Stimulated activated CD4-positive, alpha-beta T cell treated with anti-CD3 and anti-CD28 coated beads, Interleukin-15, amount 100 ng/mL, for 24 hours (primary cell): ENCODE measurements at regions not wholly inside any gene's neighbourhood (a gene's known extent, or its start where the extent isn't known, plus 50 kb on each side); places are given as distances from the start of the nearest gene placed in this dataset.

Source experiments
- DNase-seq: peaks from one replicate; pipeline ENCODE4 v3.0.0-alpha.2; 2020

DNA sequence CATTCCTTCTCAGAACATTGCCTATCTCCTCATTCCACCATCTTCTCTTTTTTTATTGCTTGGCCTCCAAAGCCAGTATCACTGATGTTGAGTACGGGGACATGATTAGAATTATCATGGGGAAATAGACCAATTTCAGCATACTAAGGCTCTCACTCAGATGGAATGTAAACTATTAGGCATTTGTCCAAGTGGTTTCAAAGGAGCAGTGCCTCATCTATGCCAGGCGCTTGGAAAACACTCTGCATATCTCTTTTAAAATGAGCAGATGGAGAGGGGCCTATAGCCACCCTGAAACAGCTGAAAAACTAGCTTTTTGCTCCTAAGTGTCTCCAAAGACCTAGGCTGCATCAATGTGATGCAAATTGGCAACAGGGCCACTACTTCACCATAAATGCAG is 150.8 kb upstream of the DIPK2B start:
- no peak for DNase-seq

DNA sequence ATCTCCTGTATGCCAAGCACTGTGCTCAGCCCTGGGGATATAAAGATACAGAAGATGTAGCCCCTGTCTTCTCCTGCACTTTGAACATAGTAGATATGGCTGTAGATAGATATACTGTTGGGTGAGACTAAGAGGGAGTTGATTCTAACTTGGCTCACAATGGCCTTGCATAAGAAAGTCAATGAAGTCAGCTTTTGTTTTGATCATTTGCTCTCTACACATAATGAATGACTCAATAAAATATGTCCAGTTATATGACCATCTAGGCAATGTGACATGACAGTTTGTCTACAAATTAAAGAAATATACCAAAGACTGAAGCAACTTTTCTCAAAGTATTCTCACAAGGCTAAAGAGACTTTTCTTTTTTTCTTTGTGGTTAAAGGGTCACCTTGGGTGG is 147.6 kb upstream of the DIPK2B start:
- DNase-seq = no peak

DNA sequence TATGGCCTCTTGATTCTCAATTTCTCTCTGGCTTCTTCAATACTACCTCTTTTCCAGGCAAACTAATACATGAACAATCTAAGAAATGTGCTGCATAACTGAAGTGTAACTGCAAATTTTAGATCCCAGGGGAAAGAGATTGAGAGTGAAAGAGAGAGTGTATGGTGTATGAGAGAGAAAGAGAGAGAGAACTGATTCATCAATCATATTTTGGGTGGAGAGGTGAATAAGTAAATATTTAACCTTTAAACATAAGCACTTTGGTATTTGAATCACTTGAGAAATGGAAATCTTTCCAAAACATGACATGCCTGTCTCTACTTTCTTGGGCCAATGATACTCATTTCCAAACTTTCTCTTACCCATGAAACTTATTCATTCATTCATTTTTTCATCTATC is 147.2 kb upstream of the DIPK2B start:
- no peak for DNase-seq

DNA sequence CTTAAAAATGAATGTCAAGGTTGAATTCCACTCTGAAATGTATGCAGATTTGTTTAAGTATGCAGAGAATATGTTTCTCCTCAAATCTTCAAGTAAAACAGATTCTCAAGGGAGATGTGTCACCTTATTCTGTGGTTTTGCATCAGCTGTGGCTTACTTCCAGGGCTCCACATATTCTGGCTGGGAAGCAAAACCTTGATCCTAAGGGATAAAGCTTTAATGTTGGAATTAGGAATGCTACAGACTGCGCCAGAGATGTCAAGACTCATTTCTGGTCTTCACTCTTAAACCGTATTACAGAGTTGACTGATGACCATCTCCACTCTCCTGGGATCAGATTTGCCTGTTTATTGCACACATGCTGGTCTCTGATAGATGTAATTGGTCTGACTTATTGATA is 143.9 kb upstream of the DIPK2B start:
- no peak for DNase-seq

DNA sequence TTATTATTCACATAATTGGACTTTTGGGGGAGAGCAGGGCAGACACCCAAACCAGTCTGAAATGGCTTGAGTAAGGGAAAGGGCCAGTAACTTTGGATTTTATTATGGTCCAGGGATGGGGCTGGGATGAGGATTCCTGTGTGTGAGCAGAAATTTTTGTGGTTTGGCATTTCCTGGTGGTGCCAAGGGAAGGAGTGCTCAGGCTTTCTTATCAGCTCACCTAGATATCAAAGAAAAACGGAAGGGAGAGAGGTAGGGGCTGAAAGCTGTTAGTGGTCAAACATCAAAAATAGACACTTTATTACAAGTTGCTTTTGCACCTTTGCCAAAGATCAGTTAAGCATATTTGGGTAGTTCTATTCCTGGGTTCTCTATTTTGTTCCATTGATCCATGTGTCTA is 128.5 kb upstream of the DIPK2B start:
- no peak for DNase-seq

DNA sequence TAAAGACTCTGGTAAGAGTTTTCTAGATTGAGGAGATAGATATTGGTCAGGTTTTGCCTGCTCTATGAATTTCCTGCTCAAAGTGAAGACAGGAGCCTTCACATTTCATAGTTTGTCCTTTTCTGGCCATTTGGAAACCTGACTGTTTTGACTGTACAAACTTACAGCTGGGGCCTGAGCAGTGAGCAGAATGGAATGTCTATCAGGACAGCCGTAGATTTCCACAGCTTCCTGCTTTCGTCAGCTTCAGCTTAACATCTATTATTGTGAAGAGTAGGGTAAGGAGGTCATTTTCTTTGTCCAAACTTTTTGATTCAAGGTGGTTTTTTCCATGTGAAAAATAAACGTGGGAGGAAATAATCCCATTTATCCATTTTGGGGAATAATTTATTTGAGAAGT is 124.3 kb upstream of the DIPK2B start:
- DNase-seq = no peak

DNA sequence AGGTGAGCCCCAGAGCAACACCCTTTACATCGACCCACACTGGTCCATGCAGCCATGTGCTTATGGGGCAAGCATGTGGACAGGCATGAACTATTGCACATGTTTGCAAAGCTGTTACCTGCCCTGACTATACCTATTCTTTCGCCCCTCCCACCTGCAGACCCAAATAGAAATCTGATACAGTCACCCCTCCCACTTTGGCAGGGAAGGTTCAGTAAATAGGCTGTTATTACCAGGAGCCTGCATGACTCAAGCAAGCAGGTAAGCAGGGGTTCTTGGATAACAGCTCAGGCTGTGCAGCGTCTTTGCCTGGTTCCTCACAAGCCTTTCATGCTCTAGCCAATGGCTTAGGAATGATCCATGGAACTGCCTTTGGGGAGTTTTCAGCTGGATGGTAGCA is 122.7 kb upstream of the DIPK2B start:
- no peak for DNase-seq

DNA sequence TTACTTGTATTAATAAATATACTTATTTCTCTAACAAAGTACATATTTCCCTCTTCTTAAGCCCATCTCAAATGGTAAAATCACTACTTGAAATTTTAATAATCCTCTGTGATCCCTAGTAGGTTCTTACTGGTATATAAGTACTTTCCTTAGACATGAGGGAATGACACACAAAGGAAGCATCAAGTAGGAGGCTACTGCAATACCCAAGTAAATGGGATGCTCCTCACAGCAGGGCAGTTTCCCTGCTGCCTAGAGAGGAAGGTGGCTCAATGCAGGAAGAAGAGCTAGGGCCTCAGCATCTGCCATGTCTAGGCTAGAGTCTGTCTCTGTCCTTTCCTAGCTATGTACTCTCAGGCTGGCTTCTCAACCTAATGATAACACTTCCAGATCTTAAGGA is 122.1 kb upstream of the DIPK2B start:
- no peak for DNase-seq

DNA sequence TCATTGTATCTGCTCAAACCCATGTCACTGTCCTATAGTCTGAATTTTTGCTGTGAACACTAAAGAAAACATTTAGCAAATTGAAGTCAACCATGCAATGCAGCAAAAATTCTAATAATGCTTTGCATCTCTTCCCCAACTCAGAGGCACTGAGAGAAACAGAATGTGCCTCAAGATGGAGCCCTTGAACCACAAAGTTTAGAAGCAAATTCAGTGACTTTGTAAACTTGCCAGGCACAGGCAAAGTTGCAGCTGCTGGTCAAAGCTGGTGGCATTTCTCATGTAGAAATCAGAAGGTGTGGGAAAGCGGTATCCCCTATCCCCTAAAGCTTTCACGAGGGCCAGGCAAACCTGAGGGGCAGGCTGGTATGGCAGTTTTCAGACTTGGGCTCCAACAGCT is 121.7 kb upstream of the DIPK2B start:
- peak; percentile 1 for DNase-seq

DNA sequence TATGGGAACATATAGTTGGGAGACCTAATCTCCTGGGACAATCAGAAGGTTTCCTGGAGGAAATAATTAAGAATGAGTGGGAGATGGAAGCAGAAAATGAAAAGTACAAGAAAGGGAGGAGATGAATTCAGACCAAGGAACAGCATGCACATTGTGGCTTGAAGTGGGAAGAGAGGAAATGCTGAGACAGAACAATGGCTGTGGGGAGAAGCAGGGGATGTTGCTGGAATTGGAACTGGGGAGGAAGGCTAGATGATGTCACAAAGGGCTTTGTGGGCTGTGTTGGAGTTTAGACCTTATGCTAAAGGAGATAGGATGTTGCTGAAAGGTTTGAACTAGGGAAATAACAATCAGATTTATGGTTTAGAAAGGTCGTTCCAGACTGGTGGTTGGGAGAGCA is 119.5 kb upstream of the DIPK2B start:
- DNase-seq = no peak

DNA sequence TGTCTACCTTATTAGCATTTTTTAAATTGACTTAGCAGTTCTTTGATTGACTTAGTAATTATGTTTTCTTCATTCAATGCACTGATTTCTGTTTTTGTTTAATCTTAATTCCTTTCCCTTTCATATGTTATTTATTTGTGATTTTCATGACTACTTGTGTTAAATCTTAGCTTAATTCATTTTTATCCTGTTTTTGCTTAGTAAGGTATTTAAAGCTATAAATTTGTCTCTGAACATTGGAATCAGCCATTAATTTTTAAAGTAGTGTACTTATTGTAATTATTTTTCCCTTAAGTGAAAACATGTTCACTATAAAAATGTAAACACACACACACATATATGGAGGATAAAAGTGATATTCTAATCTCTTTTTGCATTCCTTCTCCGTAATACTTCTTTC is 109.1 kb upstream of the DIPK2B start:
- no peak for DNase-seq

DNA sequence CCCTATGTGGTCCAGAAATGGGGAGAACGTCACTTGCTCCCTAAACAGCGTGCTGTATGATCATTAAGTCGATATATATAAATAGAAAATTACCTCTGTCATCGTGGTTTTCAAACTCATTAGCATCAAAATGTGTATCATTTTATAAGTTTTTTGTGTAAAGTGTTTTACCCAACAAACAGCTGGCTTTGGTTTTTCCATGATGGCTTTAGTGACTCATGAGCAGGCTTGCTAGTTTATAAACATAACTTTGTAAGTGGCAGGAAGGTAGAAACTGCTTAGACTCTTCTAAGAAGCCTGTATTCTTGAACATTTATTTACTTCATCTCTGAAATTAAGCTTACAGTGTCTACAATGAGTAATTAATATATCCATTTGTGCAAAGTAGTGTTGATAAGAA is 108.4 kb upstream of the DIPK2B start:
- no peak for DNase-seq

DNA sequence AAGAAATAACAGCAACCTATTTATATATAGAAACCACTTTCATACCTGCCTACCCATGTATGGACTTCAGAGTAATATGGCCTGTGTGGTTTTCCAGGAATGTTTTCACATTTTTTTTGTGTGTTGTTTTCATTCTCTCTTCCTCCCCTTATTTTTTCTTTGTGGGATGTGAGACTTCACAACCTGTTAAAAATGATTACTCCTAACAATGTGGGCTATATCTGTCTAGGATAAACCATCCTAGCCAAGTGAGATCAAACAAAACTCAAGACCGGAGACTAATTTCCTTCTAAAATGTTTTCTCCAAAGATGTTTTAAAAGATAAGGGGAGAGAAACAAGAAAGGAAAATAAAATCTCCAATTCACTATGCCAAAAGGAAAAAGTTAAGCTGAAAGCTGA is 106.1 kb upstream of the DIPK2B start:
- DNase-seq = no peak

DNA sequence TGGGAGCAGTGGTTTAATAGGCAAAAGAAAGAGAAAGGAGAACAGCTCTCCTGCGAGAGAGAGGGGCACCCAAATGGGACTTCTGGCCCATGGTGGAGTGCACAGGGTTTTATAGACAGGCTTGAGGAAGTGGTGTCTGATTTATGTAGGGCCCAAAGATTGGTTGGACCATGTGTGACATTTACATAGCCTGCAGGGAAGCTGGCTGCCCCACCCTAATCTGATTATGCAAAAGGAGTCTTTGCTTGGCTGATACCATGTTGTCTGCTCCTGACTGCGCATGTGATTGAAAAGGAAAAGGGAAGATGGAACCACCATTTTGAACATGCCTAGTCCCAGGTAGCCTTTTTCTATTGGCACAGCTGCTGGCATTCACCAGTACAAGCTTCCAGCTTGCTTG is 100.0 kb upstream of the DIPK2B start:
- no peak for DNase-seq

DNA sequence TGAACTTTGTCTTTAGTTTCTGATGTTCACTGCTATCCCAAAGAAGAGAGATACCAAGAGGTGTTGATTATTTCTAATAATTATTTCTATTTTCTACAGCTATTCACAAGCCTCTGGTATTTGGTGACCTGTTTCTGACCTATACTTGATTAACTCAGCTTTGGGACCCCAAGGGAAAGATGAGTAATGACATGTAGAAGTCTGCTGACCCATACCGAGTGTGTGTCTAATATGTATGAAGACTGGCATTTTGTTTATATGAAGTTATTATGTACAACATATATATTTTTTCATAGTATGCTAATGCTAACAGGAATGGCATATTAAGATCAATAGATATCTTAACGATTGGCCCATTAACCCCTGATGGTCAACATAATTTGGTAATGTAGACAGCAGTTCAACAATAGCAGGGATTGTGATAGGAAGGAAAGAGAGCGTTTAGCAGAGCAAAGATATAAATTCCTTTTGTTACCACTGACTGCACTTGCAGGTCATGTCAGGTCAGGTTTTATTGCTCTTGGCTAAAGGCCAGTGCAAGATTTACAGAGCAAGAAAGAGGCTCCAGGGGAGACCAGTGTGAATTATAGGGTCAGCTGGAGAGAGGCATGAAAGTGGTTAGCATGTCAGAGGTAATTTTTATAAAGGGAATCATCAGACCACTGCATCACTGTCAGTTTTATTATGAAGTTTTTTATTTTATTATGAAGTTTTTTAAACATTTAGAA is 94.7 kb upstream of the DIPK2B start:
- DNase-seq = no peak

DNA sequence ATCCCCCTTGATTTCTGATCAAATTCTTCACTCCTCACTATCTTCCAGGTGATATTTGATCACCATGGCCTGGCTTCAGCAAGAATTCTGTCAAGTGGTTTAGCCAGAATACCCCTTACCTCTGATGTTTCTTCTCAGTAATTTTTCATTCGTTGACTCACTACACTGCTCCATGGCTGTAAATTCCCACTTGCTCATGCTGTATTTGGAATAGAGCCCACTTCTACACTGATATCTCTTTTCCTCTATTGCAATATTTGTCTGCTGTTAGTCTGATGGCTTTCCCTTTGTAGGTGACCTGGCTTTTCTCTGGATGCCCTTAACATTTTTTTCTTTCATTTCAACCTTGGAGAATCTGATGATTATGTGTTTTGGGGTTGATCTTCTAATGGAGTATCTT is 73.9 kb upstream of the DIPK2B start:
- no peak for DNase-seq

DNA sequence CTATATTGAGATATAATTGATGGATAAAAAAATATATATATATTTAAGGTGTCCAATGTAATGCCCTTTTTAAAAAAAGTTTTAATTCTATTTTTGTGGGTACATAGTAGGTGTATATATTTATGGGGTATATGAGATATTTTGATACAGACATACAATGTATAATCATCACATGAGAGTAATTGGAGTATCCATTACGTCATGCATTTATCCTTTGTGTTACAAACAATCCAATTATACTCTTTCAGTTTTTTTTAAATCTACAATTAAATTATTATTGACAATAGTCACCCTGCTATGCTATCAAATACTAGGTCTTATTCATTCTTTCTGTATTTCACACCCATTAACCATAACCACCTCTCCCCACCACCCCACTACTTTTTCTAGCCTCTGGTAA is 66.3 kb upstream of the DIPK2B start:
- no peak for DNase-seq

DNA sequence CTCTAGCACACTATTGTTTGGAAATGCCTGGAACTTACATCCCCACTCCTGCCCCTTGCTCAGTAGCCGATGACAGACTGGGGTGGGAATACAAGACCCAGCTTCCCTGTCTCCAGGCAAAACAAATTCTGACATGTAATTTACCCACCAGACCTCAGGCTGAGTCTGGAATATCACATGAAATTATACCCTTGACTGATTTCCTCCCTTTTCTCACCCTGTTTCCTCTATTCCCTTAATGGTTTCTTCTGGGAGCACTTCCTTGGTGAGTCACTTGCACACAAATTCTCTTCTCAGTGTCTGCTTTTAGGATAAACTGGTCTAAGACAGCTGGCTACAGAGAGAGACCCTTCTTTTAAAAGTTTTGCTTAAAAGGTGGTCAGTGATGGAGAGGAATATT is 65.8 kb upstream of the DIPK2B start:
- no peak for DNase-seq

DNA sequence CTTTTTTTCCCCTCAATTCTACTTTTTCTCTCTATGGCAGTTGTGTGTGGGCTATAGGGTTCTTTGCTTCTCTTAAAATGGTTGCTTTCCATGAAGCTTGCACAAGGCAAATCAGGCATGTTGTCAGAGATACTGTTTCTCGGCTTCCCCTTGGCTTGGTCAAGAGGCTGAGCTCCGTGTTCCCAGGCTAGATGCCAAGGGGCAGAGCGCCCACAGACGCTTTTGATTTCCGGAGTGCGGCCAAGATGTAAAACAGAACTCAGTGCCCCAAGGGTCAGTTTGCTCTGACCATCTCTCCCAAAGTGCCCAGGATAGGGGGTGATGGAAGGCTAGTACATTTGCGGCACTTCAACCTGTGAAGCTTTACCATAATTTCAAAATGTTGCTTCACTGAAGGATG is 64.2 kb upstream of the DIPK2B start:
- no peak for DNase-seq

DNA sequence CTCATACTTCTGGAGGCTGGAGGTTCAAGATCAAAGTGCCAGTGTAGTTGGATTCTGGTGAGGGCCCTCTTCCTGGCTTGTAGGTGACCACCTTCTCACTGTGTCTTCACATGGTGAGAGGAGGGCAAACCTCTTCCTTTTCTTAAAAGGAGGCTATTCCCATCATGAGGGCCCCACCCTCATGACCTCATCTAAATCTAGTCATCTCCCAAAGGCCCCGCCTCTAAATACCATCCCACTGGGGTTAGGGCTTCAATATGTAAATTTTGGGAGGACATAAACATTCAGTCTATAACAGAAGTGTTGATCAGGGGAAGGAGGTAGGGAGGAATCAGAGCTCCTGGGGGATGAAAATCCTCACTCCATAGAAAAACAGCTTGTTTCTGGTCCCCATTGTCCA is 60.8 kb upstream of the DIPK2B start:
- no peak for DNase-seq

DNA sequence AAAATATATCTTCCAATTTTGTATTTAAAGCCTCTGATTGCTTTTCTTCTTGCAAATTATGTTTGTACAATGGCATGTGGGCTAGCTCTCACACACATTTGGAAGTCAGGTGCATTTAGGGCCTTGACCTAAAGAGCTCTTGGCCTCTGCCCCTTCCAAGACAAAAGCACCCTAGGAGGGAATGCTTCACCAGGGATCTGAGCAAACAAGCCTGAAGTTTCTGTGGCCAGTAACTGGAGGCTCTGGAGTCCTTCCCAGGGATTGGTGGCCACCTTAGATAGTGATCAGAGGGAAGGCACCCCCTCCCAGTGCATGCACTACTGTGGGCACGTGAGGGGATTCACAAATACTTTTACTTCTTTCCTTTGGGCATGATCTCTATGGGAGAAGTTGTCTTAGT is 60.3 kb upstream of the DIPK2B start:
- no peak for DNase-seq

DNA sequence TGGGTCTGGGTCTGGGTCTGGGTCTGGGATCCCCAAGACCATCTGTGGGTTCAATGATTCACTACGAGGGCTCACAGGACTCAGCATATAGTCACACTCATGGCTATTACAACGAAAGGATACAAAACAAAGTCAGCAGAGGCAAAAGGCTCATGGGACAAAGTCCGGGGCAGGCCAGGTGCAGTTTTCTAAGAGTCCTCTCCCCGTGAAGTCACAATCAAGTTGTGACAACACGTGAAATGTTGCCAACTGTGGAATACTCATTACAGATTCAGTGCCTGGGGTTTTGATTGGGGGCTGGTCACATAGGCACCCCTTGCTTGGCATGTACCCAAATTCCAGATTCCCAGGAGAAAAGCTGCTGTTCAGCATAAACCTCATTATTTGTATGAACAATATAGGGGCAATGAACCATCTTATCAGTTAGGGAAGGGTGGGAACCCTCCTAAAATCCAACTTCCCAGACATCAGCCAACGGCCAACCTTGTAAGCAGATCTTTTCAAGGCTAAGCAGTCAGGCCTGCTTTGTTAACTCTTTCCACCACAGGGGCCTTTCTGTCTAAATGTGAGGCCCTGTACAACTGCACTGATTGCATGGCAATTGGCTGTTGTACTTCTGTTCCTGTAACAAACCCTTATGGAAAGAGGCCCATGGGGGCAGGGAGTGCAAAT is 58.2 kb upstream of the DIPK2B start:
- DNase-seq = no peak
